ENCODE measurements at regions not wholly inside any gene's neighbourhood (a gene's known extent, or its start where the extent isn't known, plus 50 kb on each side); places are given as distances from the start of the nearest gene placed in this dataset.
"Not testable (repeated sequence)": the region's sequence is repeated elsewhere in the genome, so short reads cannot be mapped to it uniquely, and the experiment has no call there.

DNA sequence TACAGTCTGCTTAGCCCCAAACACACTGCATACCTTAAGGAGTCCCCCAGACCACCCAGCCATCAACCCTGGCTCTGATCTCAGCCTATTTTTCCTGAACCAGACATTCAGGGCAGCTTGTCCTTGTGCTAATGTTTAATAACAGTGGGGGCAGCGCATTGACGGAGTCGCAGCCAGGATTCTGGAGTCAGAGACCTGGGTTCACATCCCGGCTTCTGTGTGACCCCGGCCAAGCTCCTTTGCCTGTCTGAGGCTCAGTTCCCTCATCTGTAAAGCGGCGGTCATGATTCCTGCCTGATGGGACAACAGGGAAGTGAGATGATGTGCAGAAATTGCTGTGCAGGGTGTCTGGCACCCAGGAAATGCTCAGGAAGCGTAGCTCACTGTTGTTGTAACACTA is 63.1 kb downstream of the MATN1 start:
- in situ Hi-C loops (cut with HindIII; ENCODE audit: low sequenced_read_pairs) = no loop called here

DNA sequence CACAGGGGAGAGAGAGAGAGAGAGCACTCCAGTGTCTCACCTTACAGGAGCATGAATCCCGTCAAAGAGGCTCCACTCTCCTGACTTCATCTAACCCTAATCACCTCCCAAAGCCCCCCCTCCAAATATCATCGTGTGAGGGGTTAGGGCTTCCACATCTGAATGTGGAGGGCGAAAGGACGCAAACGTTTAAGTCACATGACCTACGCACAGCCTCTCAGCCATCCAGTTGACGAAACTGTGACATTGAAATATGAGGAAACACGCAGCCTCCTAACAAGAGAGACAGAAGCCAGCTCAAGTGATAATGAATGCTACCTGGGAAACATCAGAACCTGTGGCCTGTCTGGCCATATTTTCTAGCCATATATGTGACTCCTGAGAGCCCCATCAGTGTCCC is 63.7 kb downstream of the MATN1 start:
- in situ Hi-C loops (cut with HindIII; ENCODE audit: low sequenced_read_pairs) = no loop called here

DNA sequence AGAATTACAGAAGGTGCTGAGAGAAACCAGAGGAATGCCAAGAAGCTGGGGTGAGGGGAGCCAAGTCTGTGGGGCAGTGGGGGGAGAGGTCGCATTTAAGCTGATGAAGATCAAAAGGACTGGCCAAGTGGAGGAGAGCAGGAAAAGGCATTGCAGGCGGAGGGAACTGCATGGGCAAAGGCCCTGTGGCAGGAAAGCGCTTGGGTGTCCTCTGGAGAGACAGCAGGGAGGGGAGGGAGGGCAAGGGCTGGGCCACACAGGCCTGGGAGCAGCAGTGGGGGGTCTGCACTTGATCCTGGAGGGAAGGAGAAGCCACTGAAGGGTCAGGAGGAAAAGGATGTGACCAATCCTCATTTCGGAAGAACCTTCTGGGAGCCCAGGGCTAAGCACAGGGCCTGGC is 65.0 kb downstream of the MATN1 start:
- in situ Hi-C loops (cut with HindIII; ENCODE audit: low sequenced_read_pairs) = not testable (repeated sequence)

DNA sequence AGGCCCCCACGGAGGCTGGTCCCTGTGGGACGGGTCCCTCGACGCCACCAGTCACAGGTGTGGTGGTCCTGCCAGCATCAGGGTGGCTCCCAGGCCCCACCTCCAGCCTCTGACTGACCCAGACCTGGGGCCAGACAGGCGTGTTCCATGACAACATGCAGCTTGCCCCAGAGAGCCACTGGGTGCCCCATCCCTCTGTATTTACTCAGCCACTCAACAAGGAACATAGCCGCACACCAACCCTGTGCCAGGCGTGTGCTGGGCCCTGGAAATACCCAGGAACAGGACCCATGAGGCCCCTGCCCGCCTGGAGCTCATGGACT is 65.4 kb downstream of the MATN1 start:
- in situ Hi-C loops (cut with HindIII; ENCODE audit: low sequenced_read_pairs) = no loop called here

DNA sequence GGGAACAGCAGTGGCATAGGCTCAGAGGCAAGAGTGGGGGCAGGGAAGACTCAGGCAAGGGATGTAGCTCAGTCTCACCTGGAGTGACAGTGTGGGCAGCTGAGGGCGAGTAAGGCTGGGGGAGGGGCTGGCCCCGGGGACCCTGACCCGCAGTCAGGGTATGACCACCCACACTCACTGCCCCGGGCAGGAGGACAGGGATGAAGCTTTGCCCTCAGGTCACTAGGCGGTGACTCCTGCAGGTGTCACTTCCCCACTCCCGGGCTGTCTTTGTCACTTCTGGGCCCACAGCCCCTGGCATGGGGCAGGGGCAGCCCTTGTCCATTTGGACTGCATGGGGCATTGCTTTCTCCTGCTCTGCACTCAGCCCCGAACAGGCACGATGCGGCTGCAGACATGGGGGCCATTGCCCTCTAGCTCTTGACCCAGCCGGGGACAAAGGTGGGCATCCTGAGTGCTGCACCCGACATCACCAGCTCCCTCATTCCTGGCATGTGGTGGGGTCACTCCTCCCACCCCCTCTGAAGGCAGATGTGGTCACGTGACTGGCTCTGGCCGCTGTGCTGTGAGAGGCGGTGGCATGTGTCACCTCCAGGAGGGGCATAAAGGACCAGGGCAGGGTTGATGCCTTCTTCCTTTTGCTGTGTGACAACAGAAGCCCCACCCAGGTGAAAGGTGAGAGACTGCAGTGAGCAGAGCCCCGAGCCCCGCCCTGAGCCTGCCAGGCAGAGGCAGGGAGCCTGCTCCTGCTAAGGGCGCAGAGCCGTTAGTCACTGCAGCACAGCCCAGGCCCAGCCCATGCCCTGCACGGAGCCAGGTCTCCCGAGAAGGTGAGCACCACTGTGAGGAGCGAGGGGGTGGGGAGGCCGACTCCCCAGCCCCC is 66.0 kb downstream of the MATN1 start:
- in situ Hi-C loops (cut with HindIII; ENCODE audit: low sequenced_read_pairs) = no loop called here

DNA sequence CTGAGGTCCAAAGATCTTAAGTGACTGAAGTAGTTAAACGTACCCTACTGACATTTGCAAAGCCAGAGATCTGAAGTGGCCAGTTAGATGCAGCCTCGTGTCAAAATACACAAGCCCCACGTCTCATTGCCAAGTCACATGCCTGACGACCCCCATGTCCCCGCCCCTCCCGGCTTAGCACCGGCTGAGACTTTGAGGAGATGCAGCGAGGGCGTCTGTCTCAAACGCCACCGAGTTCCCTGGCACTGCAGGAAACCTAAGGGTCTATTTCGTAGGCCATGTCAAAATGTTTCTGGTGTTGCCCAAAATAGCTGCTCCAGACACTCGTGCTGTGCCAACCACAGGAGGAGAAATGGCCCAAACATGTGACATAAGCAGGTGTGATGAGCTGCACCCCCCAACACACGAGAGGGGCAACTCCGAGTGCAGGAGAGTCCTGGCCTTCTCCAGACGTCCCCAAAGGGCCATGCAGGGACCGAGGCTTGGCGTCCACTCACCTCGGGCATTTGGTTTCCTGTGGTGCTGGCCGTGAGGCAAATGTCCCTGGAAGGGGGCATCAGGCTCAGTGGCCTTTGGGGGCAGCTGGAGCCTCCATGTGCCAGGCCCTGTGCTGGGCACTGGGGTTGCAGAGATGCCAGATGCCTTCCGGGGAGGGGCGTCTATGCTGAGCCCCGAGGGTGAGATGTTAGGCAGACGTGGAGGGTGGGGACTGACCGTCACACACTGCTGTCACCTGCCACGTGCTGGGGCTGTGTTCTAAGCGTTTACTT is 67.0 kb downstream of the MATN1 start:
- in situ Hi-C loops (cut with HindIII; ENCODE audit: low sequenced_read_pairs) = no loop called here

DNA sequence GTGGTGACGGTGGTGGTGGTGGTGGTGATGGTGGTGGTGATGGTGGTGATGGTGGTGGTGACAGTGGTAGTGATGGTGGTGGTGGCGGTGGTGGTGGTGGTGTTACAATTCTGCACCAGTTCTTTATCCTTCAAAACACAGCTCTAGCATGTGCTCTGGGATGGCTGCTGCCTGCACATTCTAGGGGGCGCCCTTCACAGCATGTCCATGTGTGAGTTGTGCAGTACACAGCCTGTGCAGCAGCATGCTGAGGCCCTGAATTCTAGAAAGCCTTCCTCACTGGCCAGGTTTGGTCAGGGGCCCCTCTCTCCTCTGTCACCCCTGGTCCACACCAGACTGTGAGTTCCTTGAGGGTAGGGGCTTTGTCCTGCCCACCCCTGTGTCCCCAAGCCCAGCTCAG is 67.7 kb downstream of the MATN1 start:
- in situ Hi-C loops (cut with HindIII; ENCODE audit: low sequenced_read_pairs) = no loop called here

DNA sequence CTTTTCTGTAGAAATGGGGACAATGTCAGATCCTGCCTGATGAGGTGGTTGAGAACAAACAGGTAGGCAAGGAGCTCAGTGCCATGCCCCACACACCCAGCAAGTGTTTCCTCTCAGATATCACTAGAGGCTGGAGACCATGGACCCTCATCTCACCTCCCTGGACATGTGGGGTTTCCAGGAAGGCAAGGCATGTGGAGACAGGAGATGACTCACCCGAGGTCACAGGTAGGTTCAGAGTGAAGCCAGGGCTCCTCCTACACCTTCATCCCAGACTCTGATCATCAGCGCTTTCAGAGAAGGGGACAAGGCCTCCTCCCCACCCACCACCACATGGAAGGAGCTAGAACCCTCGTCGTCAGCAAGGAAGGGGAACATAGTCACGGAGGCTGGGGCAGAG is 69.2 kb downstream of the MATN1 start:
- in situ Hi-C loops (cut with HindIII; ENCODE audit: low sequenced_read_pairs) = no loop called here

DNA sequence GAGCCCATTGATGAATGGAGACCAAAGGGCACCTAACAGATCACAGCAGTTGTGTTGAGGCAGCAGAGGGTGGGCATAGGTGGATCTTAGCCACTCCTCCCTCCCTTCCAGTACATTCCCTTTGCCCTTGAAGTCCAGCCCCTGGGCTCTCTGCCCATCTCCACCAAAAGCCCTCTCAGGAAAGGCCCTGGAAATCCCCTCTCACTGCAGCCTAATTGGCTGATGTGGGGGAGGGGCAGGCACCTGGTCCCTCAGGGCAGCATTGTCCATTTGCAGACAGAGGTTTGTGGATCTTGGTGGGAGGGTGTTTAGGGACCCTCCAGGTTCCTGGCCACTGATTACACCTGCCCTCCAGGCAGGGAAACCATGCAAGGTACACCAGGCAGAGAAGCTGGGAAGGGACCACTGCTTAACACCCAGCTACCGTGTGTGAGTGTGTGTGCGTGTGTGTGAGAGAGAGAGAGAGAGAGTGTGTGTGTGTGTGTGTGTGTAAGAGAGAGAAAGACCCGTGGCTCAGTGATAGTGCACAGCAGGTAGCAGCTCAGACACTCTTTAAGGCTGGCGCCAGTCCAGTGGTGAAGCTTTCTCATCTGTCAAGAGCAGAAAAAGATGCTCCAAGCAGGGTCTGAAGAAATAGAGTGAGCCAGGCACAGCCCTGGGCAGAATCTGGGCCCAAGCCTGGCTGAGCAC is 71.1 kb downstream of the MATN1 start:
- in situ Hi-C loops (cut with HindIII; ENCODE audit: low sequenced_read_pairs) = no loop called here

DNA sequence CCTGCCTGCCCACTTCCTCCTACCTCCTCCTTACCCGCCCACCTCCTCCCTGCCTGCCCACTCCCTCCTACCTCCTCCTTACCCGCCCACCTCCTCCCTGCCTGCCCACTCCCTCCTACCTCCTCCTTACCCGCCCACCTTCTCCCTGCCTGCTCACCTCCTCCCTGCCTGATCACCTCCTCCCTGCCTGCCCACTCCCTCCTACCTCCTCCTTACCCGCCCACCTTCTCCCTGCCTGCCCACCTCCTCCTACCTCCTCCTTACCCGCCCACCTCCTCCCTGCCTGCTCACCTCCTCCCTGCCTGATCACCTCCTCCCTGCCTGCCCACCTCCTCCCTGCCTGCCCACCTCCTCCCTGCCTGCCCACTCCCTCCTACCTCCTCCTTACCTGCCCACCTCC is 72.0 kb downstream of the MATN1 start:
- in situ Hi-C loops (cut with HindIII; ENCODE audit: low sequenced_read_pairs) = not testable (repeated sequence)

DNA sequence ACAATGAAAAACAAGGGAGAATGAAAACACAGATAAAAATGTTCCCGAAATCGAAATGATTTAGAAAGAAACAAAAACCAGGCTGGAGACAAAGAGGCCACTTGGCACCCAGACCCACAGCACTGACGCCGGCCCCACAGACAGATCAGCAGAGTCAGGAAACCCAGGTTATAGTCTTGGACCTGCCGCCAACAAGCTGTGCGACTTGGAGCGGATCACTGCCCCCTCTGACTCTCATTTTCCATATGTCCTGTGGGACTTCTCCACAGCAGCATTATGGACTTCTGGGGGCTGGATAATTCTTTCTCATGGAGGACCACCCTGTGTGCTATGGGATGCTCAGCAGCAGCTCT is 72.4 kb downstream of the MATN1 start:
- in situ Hi-C loops (cut with HindIII; ENCODE audit: low sequenced_read_pairs) = no loop called here

DNA sequence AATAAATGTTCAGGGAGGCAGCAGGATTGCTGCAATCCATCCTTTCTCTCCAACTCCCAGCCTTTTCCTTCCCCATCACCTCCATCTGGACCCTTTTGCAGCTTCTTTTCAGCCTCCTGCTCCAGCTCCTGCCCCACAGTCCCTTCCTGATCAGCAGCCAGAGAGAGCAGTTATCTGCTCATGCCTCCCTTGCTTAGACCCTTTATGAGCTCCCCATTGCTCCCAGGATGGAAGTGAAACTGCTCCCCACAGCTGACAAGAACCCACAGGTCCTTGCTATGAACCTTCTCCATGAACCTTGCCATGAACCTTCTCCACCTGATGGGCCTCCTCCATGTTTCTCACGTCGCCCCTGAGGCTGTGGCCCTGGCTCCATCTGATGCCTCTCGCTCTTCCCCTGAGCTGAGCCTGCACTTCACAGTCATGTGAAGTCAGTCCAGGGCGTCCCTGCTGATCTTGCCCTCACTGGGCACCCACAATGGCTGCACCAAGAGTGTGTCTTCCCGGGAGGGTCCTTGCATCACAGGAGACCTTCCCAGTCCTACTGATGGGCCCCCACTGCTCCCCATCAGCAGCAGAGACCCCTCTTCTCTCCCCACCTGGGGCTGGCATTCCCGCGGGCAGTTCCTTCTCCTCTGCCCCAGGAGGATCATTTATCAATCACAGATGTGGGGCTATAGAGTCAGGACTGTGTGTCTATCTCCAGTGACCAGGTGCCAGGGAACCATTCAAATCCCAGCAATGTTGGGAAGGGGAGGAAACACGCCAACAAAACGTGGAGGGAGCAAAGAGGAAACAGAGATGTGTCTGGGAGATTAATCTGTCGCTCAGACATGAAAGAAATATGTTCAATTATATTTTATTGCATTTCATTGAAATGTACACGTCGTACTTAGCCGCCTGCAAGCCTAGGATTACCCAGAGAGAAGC is 73.1 kb downstream of the MATN1 start:
- in situ Hi-C loops (cut with HindIII; ENCODE audit: low sequenced_read_pairs) = no loop called here

DNA sequence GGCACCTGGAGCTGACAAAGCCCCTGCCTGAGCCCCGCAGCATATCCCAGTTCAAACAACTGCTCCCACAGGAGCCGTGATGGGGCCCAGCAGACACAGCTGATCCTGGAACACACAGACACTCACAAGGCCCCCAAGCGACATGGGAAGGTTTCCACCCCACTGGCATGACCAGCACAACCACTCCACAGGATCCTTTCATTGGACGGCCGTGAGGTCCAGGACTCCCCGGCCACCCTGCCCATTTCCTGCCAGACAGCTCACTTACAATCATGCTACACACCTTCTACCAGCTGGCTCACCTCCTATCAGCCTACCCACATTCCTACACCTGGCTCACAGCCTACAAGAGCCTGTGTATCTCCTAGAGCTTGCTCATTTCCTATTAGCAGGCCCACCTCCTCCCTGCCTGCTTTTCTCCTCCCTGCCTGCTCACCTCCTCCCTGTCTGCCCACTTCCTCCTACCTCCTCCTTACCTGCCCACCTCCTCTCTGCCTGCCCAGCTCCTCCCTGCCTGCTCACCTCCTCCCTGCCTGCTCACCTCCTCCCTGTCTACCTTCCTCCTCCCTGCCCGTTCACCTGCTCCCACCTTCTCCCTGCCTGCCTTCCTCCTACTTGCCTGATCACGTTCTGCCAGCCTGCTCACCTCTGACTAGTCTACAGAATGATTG is 73.9 kb downstream of the MATN1 start:
- in situ Hi-C loops (cut with HindIII; ENCODE audit: low sequenced_read_pairs) = no loop called here

DNA sequence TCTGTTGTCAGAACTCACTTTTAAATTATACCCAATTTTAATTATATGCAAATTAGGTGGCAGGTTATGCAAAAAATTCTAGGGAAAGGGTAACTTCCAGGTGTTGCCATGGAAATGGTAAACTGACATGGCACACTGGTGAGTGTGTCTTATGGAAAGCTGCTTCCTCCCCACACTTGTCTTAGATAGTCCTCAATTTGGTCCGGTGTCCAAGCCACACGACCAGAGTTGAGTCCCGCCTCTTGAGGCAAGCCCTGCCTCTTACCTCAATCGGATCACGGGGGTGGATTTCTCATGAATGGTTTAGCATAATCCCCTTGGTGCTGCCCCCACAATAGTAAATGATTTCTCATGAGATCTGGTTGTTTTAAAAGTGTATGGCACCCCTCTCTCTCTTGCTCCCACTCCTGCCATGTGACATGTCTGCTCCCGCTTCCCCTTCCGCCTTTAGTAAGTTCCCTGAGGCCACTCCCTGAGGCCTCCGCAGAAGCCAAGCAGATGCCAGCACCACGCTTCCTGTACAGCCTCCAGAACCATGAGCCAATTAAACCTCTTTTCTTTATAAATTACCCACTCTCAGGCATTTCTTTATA is 74.9 kb downstream of the MATN1 start:
- in situ Hi-C loops (cut with HindIII; ENCODE audit: low sequenced_read_pairs) = no loop called here

DNA sequence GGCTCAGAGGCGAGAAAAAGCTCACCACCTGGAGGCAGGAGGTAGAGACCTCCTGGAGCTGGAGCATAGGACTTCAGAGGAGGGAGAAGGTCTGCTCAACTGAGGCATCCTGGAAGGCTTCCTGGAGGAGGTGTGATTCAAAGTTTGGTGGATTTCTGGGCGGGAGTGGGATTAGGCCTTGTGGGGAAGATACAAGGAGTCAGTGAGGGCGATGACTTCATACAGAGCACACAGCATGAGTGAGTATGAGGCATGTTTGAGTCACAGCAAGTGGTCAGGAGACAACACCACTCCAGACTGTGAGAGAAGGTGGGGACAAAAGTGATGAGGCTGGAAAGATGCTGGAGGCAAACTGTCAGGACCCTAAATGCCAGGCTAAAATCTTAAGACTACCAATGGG is 77.6 kb downstream of the MATN1 start:
- in situ Hi-C loops (cut with HindIII; ENCODE audit: low sequenced_read_pairs) = no loop called here

DNA sequence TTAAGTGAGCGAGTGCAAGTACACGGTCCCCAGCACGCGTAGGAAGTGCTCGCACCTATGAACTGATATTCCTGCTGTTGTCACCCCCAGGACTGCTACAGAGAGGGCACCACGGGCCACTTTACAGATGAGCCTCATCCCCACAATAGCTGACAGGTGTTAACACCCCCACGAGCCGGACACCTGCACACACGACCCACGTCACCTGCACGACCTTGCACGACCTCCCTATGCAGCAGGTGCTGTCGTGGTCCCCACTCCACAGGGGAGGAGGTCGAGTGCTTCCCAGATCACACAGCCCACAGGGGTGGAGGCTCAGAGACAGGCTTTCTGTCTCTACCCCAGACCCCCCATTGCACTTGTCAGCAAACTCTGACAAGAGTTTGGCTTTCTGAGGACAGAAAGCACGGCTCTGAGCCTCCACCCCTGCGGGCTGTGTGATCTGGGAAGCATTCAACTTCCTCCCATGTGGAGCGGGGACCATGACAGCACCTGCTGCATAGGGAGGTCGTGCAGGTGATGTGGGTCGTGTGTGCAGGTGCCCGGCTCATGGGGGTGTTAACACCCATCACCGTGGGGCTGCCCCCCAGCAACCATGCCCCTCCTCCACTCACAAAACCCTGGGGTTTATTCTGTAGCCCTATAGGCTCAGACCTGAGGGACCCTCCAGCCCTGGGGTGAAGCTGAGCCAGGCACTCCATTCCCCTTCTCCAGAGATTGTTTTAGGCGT is 80.8 kb downstream of the MATN1 start:
- in situ Hi-C loops (cut with HindIII; ENCODE audit: low sequenced_read_pairs) = no loop called here

DNA sequence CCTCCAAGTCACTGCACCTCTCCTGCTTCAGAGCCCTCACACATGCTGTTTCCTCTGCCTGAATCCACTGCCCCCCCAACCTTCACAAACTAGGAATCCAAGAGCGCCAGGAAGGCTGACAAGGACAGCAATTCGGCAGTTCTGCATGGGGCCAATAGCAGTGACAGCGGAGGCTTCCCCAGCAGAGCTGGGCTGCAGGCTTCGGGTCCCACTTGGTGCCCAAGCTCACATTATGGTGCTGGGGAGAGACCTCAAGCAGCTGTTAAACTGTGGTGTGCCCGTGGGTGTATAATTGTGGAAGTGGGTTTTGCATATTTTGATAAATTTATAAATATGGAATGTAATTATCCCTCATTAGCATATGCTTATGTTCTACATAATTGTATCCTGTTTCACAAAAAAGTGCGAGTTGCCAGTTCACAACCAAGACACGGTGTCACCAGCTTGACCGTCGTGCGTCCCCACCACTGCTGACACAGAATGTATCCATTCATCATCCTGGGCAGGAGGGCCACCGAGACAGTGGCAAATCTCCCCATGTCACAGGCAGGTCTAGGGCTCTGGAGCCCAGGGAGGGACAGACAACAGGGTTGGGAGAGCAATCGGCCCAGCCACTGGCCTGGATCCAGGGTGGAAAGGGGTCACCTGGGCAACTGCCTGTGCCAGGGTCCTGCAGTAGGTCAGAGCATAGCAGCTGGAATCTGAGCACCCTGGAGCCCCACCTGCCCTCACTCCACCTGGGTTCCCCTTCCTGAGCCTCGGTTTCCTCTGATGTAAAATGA is 81.6 kb downstream of the MATN1 start:
- in situ Hi-C loops (cut with HindIII; ENCODE audit: low sequenced_read_pairs) = no loop called here

DNA sequence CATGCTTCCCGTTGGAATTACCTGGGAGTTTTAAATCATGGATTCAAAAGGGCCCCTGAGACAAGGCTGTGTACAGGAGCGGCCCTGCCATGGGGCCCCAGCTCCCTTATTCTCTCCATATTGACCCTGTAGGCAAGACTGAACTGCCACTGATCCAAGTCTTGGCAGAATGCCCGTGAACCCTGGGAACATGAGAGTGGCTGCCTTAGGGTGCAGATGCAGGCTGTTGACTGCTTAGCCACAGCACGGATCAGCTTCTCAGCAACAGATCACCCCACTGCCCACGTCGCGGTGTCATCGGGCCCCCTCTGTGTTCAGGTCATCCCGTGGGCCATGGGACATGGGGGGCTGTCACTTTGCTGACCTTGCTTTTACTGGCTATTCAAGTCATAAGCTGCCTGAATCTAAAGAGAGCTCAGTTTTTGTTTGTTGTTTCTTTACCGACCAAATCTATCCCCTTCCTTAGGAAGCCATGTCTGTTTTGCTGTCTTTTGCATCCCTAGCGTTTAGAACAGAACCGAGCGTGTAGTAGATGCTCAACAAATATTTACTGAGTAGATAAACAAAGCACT is 83.4 kb downstream of the MATN1 start:
- in situ Hi-C loops (cut with HindIII; ENCODE audit: low sequenced_read_pairs) = no loop called here
